ENCODE measurements at regions not wholly inside any gene's neighbourhood (a gene's known extent, or its start where the extent isn't known, plus 50 kb on each side); places are given as distances from the start of the nearest gene placed in this dataset.

DNA sequence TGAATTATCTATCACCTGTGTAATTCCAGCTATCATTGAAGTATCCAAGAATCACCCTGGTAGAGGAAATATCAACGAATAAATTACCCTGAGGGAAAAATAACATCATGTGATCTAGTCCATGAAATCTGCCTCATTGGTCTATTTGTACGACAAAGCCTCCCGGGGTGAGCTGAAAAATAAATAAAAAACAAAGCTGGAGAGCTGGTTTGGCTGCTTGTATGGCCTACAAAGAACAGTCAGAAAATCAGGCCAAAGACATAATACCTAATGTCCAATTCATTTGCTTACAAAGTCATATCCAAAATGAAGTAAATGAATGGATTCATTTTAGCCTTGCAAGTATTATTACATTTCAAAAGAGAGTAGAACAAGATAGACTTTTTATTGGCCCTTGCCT, 449.9 kb downstream of the KLF12 start:
- Histone ChIP-seq H3K79me2 (ENCODE audit: control insufficient read depth, insufficient read depth, low read length, unreplicated experiment) (no peaks in the 10 kb centered on the region), H3K27ac (ENCODE audit: low read depth, low read length) (no peak overlapping the region), H3K36me3 (ENCODE audit: insufficient read depth, low read length) (no peaks in the 10 kb centered on the region), H3K4me3 (ENCODE audit: low read depth, low read length) (no peak overlapping the region), H3K27me3 (ENCODE audit: insufficient read depth, low read length) (no peaks in the 10 kb centered on the region), H3K4me1 (ENCODE audit: control insufficient read depth, insufficient read depth, low read length, unreplicated experiment) (no peaks in the 10 kb centered on the region), H2AFZ (ENCODE audit: low read length, unreplicated experiment) (no peak overlapping the region)

DNA sequence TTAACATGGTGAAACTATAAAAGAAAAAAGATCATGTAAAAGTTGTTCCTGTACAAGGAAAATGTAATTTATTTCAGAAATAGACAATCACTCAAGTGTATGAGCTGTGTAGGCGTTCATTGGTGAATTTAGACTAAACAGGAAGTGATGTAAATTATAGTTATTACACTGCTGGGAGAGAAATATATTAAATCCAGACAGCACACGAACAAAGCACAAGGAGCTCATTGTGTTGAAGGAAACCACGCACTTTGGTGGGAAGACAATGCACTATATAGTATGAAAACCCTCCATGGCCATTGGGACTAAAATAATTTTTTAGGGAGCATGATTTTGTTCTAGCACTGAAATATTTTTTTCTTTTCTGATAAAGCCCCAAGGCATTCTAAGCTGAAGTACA, 450.5 kb downstream of the KLF12 start:
- Histone ChIP-seq H3K27ac (ENCODE audit: low read depth, low read length) (no peak overlapping the region), H3K79me2 (ENCODE audit: control insufficient read depth, insufficient read depth, low read length, unreplicated experiment) (no peaks in the 10 kb centered on the region), H3K4me3 (ENCODE audit: low read depth, low read length) (no peak overlapping the region), H3K4me1 (ENCODE audit: control insufficient read depth, insufficient read depth, low read length, unreplicated experiment) (no peaks in the 10 kb centered on the region), H2AFZ (ENCODE audit: low read length, unreplicated experiment) (no peak overlapping the region), H3K27me3 (ENCODE audit: insufficient read depth, low read length) (no peaks in the 10 kb centered on the region), H3K36me3 (ENCODE audit: insufficient read depth, low read length) (no peaks in the 10 kb centered on the region)

GRCh38 chr13:73681779-73682178, 452.4 kb downstream of the KLF12 start:
- H3K36me3 ChIP-seq (ENCODE audit: insufficient read depth, low read length): no peaks in the 10 kb centered on the region
- no peak overlapping the region for H3K4me3 ChIP-seq (ENCODE audit: low read depth, low read length)
- H3K4me1 ChIP-seq (ENCODE audit: control insufficient read depth, insufficient read depth, low read length, unreplicated experiment): peaks cover 11% of the 10 kb centered on the region
- H3K27me3 ChIP-seq (ENCODE audit: insufficient read depth, low read length): no peaks in the 10 kb centered on the region
- H2AFZ ChIP-seq (ENCODE audit: low read length, unreplicated experiment): no peak overlapping the region
- H3K27ac ChIP-seq (ENCODE audit: low read depth, low read length): no peak overlapping the region
- no peaks in the 10 kb centered on the region for H3K79me2 ChIP-seq (ENCODE audit: control insufficient read depth, insufficient read depth, low read length, unreplicated experiment)

GRCh38 chr13:73681015-73681414, 453.2 kb downstream of the KLF12 start:
- Histone ChIP-seq H3K36me3 (ENCODE audit: insufficient read depth, low read length) (no peaks in the 10 kb centered on the region), H3K4me3 (ENCODE audit: low read depth, low read length) (no peak overlapping the region), H3K27ac (ENCODE audit: low read depth, low read length) (no peak overlapping the region), H2AFZ (ENCODE audit: low read length, unreplicated experiment) (no peak overlapping the region), H3K79me2 (ENCODE audit: control insufficient read depth, insufficient read depth, low read length, unreplicated experiment) (no peaks in the 10 kb centered on the region), H3K4me1 (ENCODE audit: control insufficient read depth, insufficient read depth, low read length, unreplicated experiment) (peaks cover 14% of the 10 kb centered on the region), H3K27me3 (ENCODE audit: insufficient read depth, low read length) (no peaks in the 10 kb centered on the region)

DNA sequence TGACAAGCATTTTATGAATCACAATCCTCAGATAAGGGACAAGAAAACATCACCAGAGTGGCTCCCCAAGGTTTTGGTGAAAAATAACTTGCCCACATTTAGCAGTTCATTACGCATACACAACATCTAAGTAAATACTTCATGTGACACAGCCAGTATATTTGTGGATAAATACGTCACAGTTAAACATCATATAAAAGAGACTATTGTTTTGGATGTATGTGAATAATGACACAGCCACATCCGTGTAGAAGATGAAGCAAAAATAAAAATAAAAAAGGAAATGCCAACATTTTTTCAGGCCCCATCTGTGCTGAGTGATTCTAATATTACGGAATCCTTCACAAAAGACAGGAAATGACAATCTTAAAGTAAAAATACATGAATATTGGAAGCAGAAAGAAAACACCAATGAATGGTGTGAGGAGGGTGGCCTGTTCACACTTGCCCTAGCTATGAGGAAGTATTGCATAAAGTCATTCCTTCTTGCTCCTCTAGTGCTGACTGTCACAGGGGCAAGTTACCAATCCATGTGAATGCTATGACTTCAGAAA, 457.1 kb downstream of the KLF12 start:
- Histone ChIP-seq H3K4me1 (ENCODE audit: control insufficient read depth, insufficient read depth, low read length, unreplicated experiment) (peaks cover 14% of the 10 kb centered on the region), H2AFZ (ENCODE audit: low read length, unreplicated experiment) (peak overlapping the region; percentile 44), H3K4me3 (ENCODE audit: low read depth, low read length) (peak overlapping the region; percentile 16; the same call in 1 of the 2 replicates), H3K36me3 (ENCODE audit: insufficient read depth, low read length) (no peaks in the 10 kb centered on the region), H3K27me3 (ENCODE audit: insufficient read depth, low read length) (no peaks in the 10 kb centered on the region), H3K27ac (ENCODE audit: low read depth, low read length) (peak overlapping the region; percentile 83), H3K79me2 (ENCODE audit: control insufficient read depth, insufficient read depth, low read length, unreplicated experiment) (no peaks in the 10 kb centered on the region)

DNA sequence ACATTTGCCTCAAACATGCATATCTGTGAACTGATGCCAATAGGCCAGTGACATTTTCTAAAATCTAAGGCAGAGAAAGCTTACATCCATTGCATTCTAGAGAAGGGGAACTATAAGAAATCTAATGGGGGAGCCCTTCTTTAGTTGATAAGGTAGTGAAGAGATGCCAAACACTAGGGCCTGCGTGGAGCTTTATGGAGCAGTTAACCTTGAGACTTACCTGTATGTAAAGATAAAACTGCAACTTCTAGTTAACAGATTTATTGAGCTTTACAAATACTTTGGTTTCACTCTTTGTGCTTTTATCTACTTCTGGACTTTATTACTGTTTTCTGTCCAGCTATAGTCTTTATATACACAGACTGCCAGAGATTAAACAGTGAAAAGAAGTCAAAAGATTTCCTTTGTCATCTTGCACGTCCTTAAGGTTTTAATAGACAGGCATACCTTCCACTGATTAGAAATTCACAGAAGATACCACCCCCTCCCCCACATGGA, 457.6 kb downstream of the KLF12 start:
- Histone ChIP-seq H3K36me3 (ENCODE audit: insufficient read depth, low read length) (no peaks in the 10 kb centered on the region), H3K4me3 (ENCODE audit: low read depth, low read length) (no peak overlapping the region), H3K27ac (ENCODE audit: low read depth, low read length) (peak overlapping the region; percentile 83), H3K4me1 (ENCODE audit: control insufficient read depth, insufficient read depth, low read length, unreplicated experiment) (peaks cover 14% of the 10 kb centered on the region), H2AFZ (ENCODE audit: low read length, unreplicated experiment) (peak overlapping the region; percentile 44), H3K79me2 (ENCODE audit: control insufficient read depth, insufficient read depth, low read length, unreplicated experiment) (no peaks in the 10 kb centered on the region), H3K27me3 (ENCODE audit: insufficient read depth, low read length) (no peaks in the 10 kb centered on the region)

GRCh38 chr13:73675821-73676220, 458.4 kb downstream of the KLF12 start:
- Histone ChIP-seq H3K79me2 (ENCODE audit: control insufficient read depth, insufficient read depth, low read length, unreplicated experiment) (no peaks in the 10 kb centered on the region), H3K4me1 (ENCODE audit: control insufficient read depth, insufficient read depth, low read length, unreplicated experiment) (peaks cover 14% of the 10 kb centered on the region), H3K27ac (ENCODE audit: low read depth, low read length) (no peak overlapping the region), H3K27me3 (ENCODE audit: insufficient read depth, low read length) (no peaks in the 10 kb centered on the region), H2AFZ (ENCODE audit: low read length, unreplicated experiment) (no peak overlapping the region), H3K36me3 (ENCODE audit: insufficient read depth, low read length) (no peaks in the 10 kb centered on the region), H3K4me3 (ENCODE audit: low read depth, low read length) (no peak overlapping the region)

DNA sequence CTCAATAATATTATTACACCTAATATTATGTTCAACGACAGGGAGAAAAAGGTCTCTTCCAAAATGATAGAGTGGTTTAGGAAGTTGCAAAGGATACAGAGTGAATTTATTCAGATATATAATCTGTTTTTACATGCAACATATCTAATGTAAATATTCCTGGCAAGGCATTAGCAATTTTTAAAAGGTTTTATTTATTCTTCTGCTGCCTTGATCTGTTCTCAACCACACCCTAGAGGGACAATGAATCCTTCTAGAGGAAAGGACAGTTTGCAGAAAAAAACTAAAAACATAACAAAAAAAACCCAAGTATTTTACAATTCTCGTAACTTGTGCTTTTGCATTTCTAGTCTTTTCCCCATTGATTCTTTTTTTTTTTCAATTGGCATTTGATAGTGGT, 459.6 kb downstream of the KLF12 start:
- peaks cover 14% of the 10 kb centered on the region for H3K4me1 ChIP-seq (ENCODE audit: control insufficient read depth, insufficient read depth, low read length, unreplicated experiment)

DNA sequence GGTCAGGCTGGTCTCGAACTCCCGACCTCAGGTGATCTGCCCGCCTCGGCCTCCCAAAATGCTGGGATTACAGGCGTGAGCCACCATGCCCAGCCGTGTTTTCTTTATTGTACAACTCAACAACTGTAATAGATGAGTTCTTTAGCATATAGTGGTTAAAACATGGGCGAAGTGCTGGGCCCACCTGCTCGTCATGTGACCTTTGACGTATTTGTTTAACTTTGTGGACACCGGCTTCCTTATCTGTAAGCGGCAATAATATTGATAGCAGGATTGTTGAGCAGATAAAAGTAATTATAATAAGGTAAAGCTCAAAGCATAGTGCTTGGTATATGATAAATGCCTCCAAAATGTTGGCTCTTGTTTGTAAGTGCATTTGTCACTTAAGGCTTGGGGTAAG, 460.3 kb downstream of the KLF12 start:
- H2AFZ ChIP-seq (ENCODE audit: low read length, unreplicated experiment): no peak overlapping the region
- no peak overlapping the region for H3K4me3 ChIP-seq (ENCODE audit: low read depth, low read length)
- no peak overlapping the region for H3K27ac ChIP-seq (ENCODE audit: low read depth, low read length)
- no peaks in the 10 kb centered on the region for H3K27me3 ChIP-seq (ENCODE audit: insufficient read depth, low read length)
- no peaks in the 10 kb centered on the region for H3K36me3 ChIP-seq (ENCODE audit: insufficient read depth, low read length)
- peaks cover 14% of the 10 kb centered on the region for H3K4me1 ChIP-seq (ENCODE audit: control insufficient read depth, insufficient read depth, low read length, unreplicated experiment)
- no peaks in the 10 kb centered on the region for H3K79me2 ChIP-seq (ENCODE audit: control insufficient read depth, insufficient read depth, low read length, unreplicated experiment)

More for the DNA sequence above, 459.6 kb downstream of the KLF12 start:
- no peaks in the 10 kb centered on the region for H3K79me2 ChIP-seq (ENCODE audit: control insufficient read depth, insufficient read depth, low read length, unreplicated experiment)
- no peaks in the 10 kb centered on the region for H3K27me3 ChIP-seq (ENCODE audit: insufficient read depth, low read length)
- no peak overlapping the region for H3K27ac ChIP-seq (ENCODE audit: low read depth, low read length)
- H3K36me3 ChIP-seq (ENCODE audit: insufficient read depth, low read length): no peaks in the 10 kb centered on the region
- H2AFZ ChIP-seq (ENCODE audit: low read length, unreplicated experiment): no peak overlapping the region
- H3K4me3 ChIP-seq (ENCODE audit: low read depth, low read length): no peak overlapping the region

DNA sequence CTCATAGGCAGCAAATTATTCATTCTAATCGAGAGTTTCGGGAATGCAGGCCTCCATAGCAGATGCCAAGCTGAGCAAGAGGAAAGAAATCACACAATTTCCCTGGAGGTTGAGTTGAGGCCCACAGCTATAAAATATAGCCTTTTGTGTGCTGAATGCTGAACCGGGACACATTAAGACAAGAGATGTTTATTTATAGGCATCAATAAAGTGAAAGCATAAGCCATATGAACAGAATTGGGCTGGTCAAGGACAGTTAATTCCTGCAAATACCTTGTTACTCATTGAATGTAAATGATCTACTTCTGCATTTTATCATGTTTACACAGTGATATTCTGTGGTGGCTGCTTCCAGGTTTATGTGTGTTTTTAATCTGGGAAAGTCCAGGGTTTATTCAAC, 461.7 kb downstream of the KLF12 start:
- no peaks in the 10 kb centered on the region for H3K79me2 ChIP-seq (ENCODE audit: control insufficient read depth, insufficient read depth, low read length, unreplicated experiment)
- no peaks in the 10 kb centered on the region for H3K27me3 ChIP-seq (ENCODE audit: insufficient read depth, low read length)
- H3K4me3 ChIP-seq (ENCODE audit: low read depth, low read length): no peak overlapping the region
- no peak overlapping the region for H3K27ac ChIP-seq (ENCODE audit: low read depth, low read length)
- no peak overlapping the region for H2AFZ ChIP-seq (ENCODE audit: low read length, unreplicated experiment)
- H3K36me3 ChIP-seq (ENCODE audit: insufficient read depth, low read length): no peaks in the 10 kb centered on the region
- H3K4me1 ChIP-seq (ENCODE audit: control insufficient read depth, insufficient read depth, low read length, unreplicated experiment): peaks cover 10% of the 10 kb centered on the region

DNA sequence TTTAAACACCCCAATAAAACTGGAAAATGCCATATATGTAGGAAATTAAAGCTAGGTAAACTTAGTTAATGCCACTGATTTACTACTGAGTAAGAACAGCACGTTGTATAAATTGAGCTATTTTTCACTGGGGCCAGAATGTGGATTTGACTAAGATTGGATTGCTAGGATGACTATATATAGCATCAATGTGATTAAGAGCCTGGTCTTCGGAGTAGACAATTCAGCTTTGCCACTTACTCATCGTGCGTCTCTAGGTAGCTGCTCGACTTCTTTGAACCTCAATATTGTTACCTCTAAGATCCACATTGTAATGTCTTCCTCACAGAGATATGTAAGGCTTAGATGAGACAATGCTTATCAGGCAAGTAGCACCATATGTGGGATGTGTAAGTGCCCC, 462.5 kb downstream of the KLF12 start:
- Histone ChIP-seq H3K36me3 (ENCODE audit: insufficient read depth, low read length) (no peaks in the 10 kb centered on the region), H3K79me2 (ENCODE audit: control insufficient read depth, insufficient read depth, low read length, unreplicated experiment) (no peaks in the 10 kb centered on the region), H2AFZ (ENCODE audit: low read length, unreplicated experiment) (no peak overlapping the region), H3K4me3 (ENCODE audit: low read depth, low read length) (no peak overlapping the region), H3K4me1 (ENCODE audit: control insufficient read depth, insufficient read depth, low read length, unreplicated experiment) (peaks cover 2% of the 10 kb centered on the region), H3K27me3 (ENCODE audit: insufficient read depth, low read length) (no peaks in the 10 kb centered on the region), H3K27ac (ENCODE audit: low read depth, low read length) (no peak overlapping the region)
